Astrocyte (in vitro differentiated cells and primary cell): ENCODE measurements at regions not wholly inside any gene's neighbourhood (a gene's known extent, or its start where the extent isn't known, plus 50 kb on each side); places are given as distances from the start of the nearest gene placed in this dataset.

ENCODE experiments used
- DNase-seq: peaks from one replicate; pipeline ENCODE4 v3.0.0-alpha.2; 2010; ENCODE audit warnings: low read depth
- FAIRE-seq: peaks from 2 replicates; lab custom pipeline; 2011; peaks lifted over from hg19 to GRCh38; lab: Jason Lieb, UNC
- H2AFZ ChIP-seq: 2 replicates; pipeline ENCODE4 v1.6.0; 2012; ENCODE audit warnings: low read depth, low read length, inconsistent platforms
- H3K27ac ChIP-seq: 2 replicates; pipeline ENCODE4 v1.5.1; 2011; ENCODE audit warnings: low read depth, low read length, inconsistent platforms
- H3K27me3 ChIP-seq: 2 replicates; pipeline ENCODE4 v1.6.0; 2011; ENCODE audit warnings: low read length, inconsistent platforms; ENCODE audit not compliant: insufficient read depth
- H3K36me3 ChIP-seq: 2 replicates; pipeline ENCODE4 v1.5.1; 2011; ENCODE audit warnings: low read length, inconsistent platforms; ENCODE audit not compliant: insufficient read depth
- H3K4me1 ChIP-seq: 2 replicates; pipeline ENCODE4 v1.5.1; 2011; ENCODE audit warnings: low read length, inconsistent platforms; ENCODE audit not compliant: insufficient read depth
- H3K4me2 ChIP-seq: 2 replicates; pipeline ENCODE4 v1.6.0; 2012; ENCODE audit warnings: low read length, inconsistent platforms
- H3K4me3 ChIP-seq: 2 replicates; pipeline ENCODE4 v1.5.1; 2011; ENCODE audit warnings: low read depth, mild to moderate bottlenecking, low read length, inconsistent platforms; ENCODE audit not compliant: insufficient read depth
- H3K79me2 ChIP-seq: 2 replicates; pipeline ENCODE4 v1.6.0; 2012; ENCODE audit warnings: mild to moderate bottlenecking, low read length, inconsistent platforms; ENCODE audit not compliant: insufficient read depth
- H3K9ac ChIP-seq: 2 replicates; pipeline ENCODE4 v1.6.0; 2012; ENCODE audit warnings: mild to moderate bottlenecking, low read length, inconsistent platforms
- H3K9me3 ChIP-seq: 2 replicates; pipeline ENCODE4 v1.5.1; 2012; ENCODE audit warnings: low read depth, mild to moderate bottlenecking, low read length, inconsistent platforms; ENCODE audit not compliant: insufficient read depth
- H4K20me1 ChIP-seq: 2 replicates; pipeline ENCODE4 v1.6.0; 2012; ENCODE audit warnings: low read length, inconsistent platforms; ENCODE audit not compliant: insufficient read depth
- H3K27ac Mint-ChIP-seq: one replicate; pipeline ENCODE4 v1.8.0; 2021; ENCODE audit warnings: mild to moderate bottlenecking, mixed read lengths; ENCODE audit not compliant: unreplicated experiment
- H3K27me3 Mint-ChIP-seq: one replicate; pipeline ENCODE4 v1.8.0; 2021; ENCODE audit warnings: low read depth, mixed read lengths; ENCODE audit not compliant: unreplicated experiment
- H3K36me3 Mint-ChIP-seq: one replicate; pipeline ENCODE4 v1.8.0; 2021; ENCODE audit warnings: low read depth, mixed read lengths; ENCODE audit not compliant: unreplicated experiment
- H3K4me1 Mint-ChIP-seq: one replicate; pipeline ENCODE4 v1.8.0; 2021; ENCODE audit warnings: low read depth, mixed read lengths; ENCODE audit not compliant: unreplicated experiment
- H3K4me3 Mint-ChIP-seq: one replicate; pipeline ENCODE4 v1.8.0; 2021; ENCODE audit warnings: mild to moderate bottlenecking, moderate library complexity, mixed read lengths; ENCODE audit not compliant: unreplicated experiment
- H3K9me3 Mint-ChIP-seq: one replicate; pipeline ENCODE4 v1.8.0; 2021; ENCODE audit warnings: mild to moderate bottlenecking, mixed read lengths; ENCODE audit not compliant: unreplicated experiment
- EZH2 ChIP-seq: IDR thresholded peaks from 2 replicates; pipeline ENCODE4 v1.6.1; 2012; ENCODE audit warnings: mild to moderate bottlenecking, low read length, inconsistent platforms; ENCODE audit not compliant: insufficient read depth
- TF ChIP-seq, protein P1 (sequence below): IDR thresholded peaks from 2 replicates; pipeline ENCODE4 v1.5.1; 2011; ENCODE audit warnings: low read depth, mild to moderate bottlenecking, inconsistent platforms, low read length, moderate library complexity; ENCODE audit not compliant: insufficient read depth

DNA sequence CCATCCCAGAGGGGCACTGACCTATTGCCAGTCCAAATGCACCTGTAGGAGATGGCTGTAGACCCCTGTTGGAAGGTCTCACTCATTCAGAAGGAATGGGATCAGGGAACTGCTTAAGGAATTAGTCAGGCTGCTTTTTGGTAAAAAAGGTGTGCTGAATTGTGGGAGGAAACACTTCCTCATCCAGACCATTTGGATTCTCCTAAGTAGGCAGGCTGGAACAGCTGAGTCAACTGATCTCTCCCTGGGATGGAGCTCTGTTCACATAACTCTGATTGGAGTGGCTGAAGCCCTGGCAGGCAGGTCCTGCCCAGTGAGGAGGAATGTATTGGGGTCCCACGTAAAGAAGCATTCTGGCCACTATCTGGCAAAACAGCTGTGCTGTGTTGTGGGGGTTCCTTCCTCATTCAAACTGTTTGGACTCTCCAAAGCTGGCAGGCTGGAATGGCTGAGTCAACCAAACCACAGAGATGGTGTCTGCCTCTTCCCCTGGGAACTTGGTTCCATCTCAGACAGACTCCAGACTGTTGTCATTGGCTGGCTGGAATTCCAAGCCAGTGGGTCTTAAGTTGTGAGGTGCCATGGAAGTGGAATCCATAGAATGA is 70.7 kb upstream of the PDC start:
- Mint-ChIP-seq H3K27ac (peak overlapping the region; percentile 82), H3K27me3 (no peaks in the 10 kb centered on the region), H3K4me1 (peaks cover 44% of the 10 kb centered on the region), H3K4me3 (no peak overlapping the region), H3K9me3 (peaks cover 4% of the 10 kb centered on the region), H3K36me3 (no peaks in the 10 kb centered on the region)
- no peak overlapping the region for H3K4me3 ChIP-seq
- TF ChIP-seq, protein P1, sequence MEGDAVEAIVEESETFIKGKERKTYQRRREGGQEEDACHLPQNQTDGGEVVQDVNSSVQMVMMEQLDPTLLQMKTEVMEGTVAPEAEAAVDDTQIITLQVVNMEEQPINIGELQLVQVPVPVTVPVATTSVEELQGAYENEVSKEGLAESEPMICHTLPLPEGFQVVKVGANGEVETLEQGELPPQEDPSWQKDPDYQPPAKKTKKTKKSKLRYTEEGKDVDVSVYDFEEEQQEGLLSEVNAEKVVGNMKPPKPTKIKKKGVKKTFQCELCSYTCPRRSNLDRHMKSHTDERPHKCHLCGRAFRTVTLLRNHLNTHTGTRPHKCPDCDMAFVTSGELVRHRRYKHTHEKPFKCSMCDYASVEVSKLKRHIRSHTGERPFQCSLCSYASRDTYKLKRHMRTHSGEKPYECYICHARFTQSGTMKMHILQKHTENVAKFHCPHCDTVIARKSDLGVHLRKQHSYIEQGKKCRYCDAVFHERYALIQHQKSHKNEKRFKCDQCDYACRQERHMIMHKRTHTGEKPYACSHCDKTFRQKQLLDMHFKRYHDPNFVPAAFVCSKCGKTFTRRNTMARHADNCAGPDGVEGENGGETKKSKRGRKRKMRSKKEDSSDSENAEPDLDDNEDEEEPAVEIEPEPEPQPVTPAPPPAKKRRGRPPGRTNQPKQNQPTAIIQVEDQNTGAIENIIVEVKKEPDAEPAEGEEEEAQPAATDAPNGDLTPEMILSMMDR = no peak
- no peak for TF ChIP-seq EZH2
- H3K79me2 ChIP-seq = no peaks in the 10 kb centered on the region
- H3K9me3 ChIP-seq = no peaks in the 10 kb centered on the region
- FAIRE-seq (peak; percentile 91), DNase-seq (peak; percentile 71)
- no peaks in the 10 kb centered on the region for H4K20me1 ChIP-seq
- H2AFZ ChIP-seq = peak overlapping the region; percentile 28
- no peak overlapping the region for H3K9ac ChIP-seq
- no peaks in the 10 kb centered on the region for H3K36me3 ChIP-seq
- H3K27me3 ChIP-seq = no peaks in the 10 kb centered on the region
- peak overlapping the region; percentile 47 for H3K4me2 ChIP-seq
- H3K27ac ChIP-seq = peak overlapping the region; percentile 56
- peaks cover 24% of the 10 kb centered on the region for H3K4me1 ChIP-seq

DNA sequence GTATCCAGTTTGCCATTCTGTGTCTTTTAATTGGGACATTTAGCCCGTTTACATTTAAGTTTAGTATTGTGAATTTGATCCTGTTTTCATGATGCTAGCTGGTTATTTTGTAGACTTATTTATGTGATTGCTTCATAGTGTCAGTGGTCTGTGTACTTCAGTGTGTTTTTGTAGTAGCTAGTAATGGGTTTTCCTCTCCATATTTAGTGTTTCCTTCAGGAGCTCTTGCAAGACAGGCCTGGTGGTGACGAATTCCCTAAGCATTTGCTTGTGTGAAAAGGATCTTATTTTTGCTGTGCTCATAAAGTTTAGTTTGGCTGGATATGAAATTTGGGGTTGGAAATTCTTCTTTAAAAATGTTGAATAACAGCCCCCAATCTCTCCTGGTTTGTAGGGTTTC is 69.2 kb upstream of the PDC start:
- no peak overlapping the region for H3K4me3 ChIP-seq
- H3K36me3 Mint-ChIP-seq = no peaks in the 10 kb centered on the region
- no peaks in the 10 kb centered on the region for H3K9me3 ChIP-seq
- H3K9ac ChIP-seq = no peak overlapping the region
- H3K4me1 ChIP-seq = peaks cover 11% of the 10 kb centered on the region
- DNase-seq = peak; percentile 37
- no peak overlapping the region for H2AFZ ChIP-seq
- H3K36me3 ChIP-seq = no peaks in the 10 kb centered on the region
- H3K27me3 Mint-ChIP-seq = no peaks in the 10 kb centered on the region
- H3K27ac Mint-ChIP-seq = peak overlapping the region; percentile 15
- H3K4me2 ChIP-seq = no peak overlapping the region
- peaks cover 4% of the 10 kb centered on the region for H3K9me3 Mint-ChIP-seq
- FAIRE-seq = no peak
- TF ChIP-seq, protein P1 = no peak
- no peak for TF ChIP-seq EZH2
- H3K27me3 ChIP-seq = no peaks in the 10 kb centered on the region
- no peaks in the 10 kb centered on the region for H3K79me2 ChIP-seq
- no peaks in the 10 kb centered on the region for H4K20me1 ChIP-seq
- no peak overlapping the region for H3K27ac ChIP-seq
- peaks cover 33% of the 10 kb centered on the region for H3K4me1 Mint-ChIP-seq
- H3K4me3 Mint-ChIP-seq = no peak overlapping the region

DNA sequence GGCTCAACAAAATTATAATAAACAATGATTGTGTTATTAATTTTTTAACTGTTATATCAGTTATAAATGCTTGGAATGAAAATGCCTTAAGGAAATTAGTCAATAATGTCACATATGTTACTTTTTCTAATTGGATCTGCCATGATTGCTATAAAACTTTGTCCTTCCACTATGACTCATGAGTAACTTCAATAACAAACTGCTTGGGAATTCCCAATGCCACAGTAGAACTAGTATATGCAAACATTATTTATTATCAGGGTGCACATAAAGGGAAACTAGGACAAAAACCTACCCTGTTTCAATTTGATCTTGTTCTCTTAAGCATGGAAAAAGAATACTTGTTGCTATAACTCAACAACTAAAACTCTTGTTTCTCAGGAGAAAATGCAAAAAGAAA is 59.1 kb upstream of the PDC start:
- TF ChIP-seq, protein P1 = no peak
- no peak for TF ChIP-seq EZH2
- Histone ChIP-seq H3K36me3 (no peaks in the 10 kb centered on the region), H3K9me3 (peaks cover 7% of the 10 kb centered on the region), H3K4me3 (no peak overlapping the region), H2AFZ (no peak overlapping the region), H3K4me2 (no peak overlapping the region), H3K27me3 (no peaks in the 10 kb centered on the region), H3K9ac (no peak overlapping the region), H3K27ac (no peak overlapping the region), H4K20me1 (no peaks in the 10 kb centered on the region), H3K4me1 (no peaks in the 10 kb centered on the region), H3K79me2 (no peaks in the 10 kb centered on the region)
- Mint-ChIP-seq H3K4me3 (no peak overlapping the region), H3K36me3 (peaks cover 2% of the 10 kb centered on the region), H3K4me1 (no peaks in the 10 kb centered on the region), H3K27ac (no peak overlapping the region), H3K9me3 (peaks cover 7% of the 10 kb centered on the region), H3K27me3 (no peaks in the 10 kb centered on the region)
- DNase-seq (no peak), FAIRE-seq (no peak)
